ENCODE measurements at regions not wholly inside any gene's neighbourhood (a gene's known extent, or its start where the extent isn't known, plus 50 kb on each side); places are given as distances from the start of the nearest gene placed in this dataset.

- TF ChIP-seq CTCF (IDR thresholded peaks at IDR 0.05) (no peak), POLR2A (IDR thresholded peaks at IDR 0.05) (no peak), POLR2AphosphoS5 (IDR thresholded peaks at IDR 0.05) (no peak)
These were observed 774.7 kb upstream of the TSPY4 start for GRCh38 chrY:8562456-8563090.

Measured in breast epithelium (tissue), 3 donors.